ENCODE measurements at regions not wholly inside any gene's neighbourhood (a gene's known extent, or its start where the extent isn't known, plus 50 kb on each side); places are given as distances from the start of the nearest gene placed in this dataset.

DNA sequence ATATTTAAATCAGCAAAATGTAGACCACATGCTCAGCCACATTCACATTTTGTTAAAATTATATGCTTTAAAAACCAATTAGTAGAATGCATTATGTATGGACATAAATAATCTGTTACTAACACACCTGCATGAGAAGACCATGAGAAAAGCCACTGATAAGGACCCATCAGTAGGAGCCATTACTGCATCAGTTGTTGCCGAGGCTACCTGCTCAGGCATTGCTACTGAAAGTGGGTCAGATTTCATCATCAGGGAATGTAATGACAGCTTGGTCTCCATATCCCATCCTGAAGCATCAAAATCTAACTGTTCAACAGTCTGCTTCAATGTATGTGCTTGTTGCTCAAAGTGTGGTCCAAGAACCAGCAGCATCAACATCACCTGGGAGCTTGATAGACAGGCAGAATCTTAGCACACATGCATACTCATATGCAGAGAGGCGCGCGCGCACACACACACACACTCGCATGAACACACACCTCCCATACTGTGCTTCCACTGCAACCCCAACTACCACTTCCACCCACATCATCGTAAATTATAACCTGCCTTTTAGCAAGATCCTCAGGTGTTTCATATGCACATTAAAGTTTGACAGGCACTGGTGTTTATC is 72.4 kb upstream of the FOXB1 start:
- no peaks in the 10 kb centered on the region for H3K36me3 ChIP-seq
- no peak for DNase-seq
- peaks cover under 1% of the 10 kb centered on the region for H3K9me3 ChIP-seq (replicated peaks)
- H3K4me3 ChIP-seq = no peak overlapping the region
- TF ChIP-seq, protein P1, sequence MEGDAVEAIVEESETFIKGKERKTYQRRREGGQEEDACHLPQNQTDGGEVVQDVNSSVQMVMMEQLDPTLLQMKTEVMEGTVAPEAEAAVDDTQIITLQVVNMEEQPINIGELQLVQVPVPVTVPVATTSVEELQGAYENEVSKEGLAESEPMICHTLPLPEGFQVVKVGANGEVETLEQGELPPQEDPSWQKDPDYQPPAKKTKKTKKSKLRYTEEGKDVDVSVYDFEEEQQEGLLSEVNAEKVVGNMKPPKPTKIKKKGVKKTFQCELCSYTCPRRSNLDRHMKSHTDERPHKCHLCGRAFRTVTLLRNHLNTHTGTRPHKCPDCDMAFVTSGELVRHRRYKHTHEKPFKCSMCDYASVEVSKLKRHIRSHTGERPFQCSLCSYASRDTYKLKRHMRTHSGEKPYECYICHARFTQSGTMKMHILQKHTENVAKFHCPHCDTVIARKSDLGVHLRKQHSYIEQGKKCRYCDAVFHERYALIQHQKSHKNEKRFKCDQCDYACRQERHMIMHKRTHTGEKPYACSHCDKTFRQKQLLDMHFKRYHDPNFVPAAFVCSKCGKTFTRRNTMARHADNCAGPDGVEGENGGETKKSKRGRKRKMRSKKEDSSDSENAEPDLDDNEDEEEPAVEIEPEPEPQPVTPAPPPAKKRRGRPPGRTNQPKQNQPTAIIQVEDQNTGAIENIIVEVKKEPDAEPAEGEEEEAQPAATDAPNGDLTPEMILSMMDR (IDR thresholded peaks at IDR 0.05; ENCODE audit: borderline replicate concordance) = no peak
- H3K27ac ChIP-seq (replicated peaks) = no peak overlapping the region
- no peaks in the 10 kb centered on the region for H3K4me1 ChIP-seq
- peaks cover 88% of the 10 kb centered on the region for H3K27me3 ChIP-seq (ENCODE audit: low read depth)
- intact Hi-C loops (cut with micrococcal nuclease) = no loop called here

DNA sequence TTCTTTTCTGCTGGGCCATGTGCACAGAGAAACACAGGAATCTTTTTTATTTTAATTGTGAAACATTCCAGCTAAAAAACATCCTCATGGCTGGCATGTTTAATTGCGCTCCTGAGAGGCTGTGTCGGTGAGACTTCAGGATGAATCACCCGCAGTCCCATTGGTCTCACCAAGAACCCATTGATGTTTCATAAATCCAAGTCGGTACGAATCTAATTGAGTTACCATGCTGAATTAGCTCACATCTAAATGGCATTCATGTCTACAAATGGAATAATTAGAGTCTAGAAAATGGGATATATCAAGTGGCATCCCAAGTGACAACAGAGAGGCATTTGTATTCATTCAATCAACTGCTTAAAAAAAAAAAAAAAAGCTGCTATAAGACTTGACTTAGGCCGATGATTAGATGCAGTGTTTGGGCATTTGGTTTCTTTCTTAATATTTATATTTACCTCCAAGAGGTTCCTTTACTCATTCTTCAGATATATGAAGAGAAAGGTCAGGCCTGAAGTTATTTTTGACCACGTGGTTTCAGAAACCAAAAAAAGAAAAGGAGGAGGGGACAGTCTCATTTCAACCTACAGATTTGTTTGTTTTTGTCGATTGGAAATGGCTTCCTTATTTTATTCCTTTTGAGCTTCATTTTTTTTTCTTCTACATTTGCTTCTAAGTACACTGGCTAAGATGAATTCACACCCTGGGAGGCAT is 79.1 kb upstream of the FOXB1 start:
- no peak for DNase-seq
- Histone ChIP-seq H3K9me3 (replicated peaks) (peaks cover 6% of the 10 kb centered on the region), H3K27me3 (ENCODE audit: low read depth) (peaks cover 76% of the 10 kb centered on the region), H3K4me3 (no peak overlapping the region), H3K27ac (replicated peaks) (no peak overlapping the region), H3K36me3 (no peaks in the 10 kb centered on the region), H3K4me1 (no peaks in the 10 kb centered on the region)
- intact Hi-C loops (cut with micrococcal nuclease) = no loop called here
- TF ChIP-seq, protein P1 (IDR thresholded peaks at IDR 0.05; ENCODE audit: borderline replicate concordance) = no peak

DNA sequence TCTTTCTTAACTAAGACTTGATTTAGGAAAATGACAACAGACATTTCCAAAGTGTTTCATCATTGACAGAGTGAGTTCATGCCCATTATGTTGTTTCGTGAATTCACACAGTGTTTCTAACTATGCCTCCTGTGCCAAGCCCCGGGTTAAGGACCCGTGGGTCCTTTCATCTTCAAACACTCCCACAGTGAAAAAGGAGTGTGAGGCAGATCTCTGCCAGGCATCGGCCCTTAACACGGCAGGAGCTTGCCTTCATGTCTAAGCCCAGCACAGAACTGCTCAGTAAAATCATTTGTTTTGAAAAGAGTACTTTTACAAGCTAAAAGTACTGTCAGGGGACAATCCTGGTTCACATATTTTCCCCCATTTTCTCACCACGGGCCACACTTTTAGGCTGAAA is 80.0 kb upstream of the FOXB1 start:
- H3K9me3 ChIP-seq (replicated peaks) = peaks cover 6% of the 10 kb centered on the region
- peaks cover 76% of the 10 kb centered on the region for H3K27me3 ChIP-seq (ENCODE audit: low read depth)
- no peak overlapping the region for H3K27ac ChIP-seq (replicated peaks)
- intact Hi-C loops (cut with micrococcal nuclease) = no loop called here
- TF ChIP-seq, protein P1 (IDR thresholded peaks at IDR 0.05; ENCODE audit: borderline replicate concordance) = no peak
- H3K4me1 ChIP-seq = no peaks in the 10 kb centered on the region
- no peak for DNase-seq
- H3K4me3 ChIP-seq = no peak overlapping the region
- no peaks in the 10 kb centered on the region for H3K36me3 ChIP-seq

DNA sequence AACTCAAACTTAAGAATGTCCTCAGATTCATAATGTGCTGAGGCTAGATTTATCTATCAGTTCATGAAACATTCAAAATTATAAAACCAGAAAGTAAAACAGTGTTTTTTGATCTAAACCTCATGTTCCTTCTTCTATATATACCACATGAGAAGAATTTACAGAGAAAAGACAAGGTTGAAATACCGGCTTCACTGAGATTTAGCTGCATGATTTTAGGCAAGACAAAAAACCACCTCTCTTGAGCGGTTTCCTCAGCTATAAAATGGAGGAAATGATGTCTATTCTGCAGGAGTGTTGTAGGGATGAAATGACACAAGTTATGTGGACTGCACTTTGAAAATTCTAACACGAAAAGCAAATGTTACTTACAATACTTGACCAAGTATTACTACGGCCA is 80.6 kb upstream of the FOXB1 start:
- Histone ChIP-seq H3K4me3 (no peak overlapping the region), H3K36me3 (no peaks in the 10 kb centered on the region), H3K27me3 (ENCODE audit: low read depth) (peaks cover 73% of the 10 kb centered on the region), H3K4me1 (no peaks in the 10 kb centered on the region), H3K9me3 (replicated peaks) (peaks cover 6% of the 10 kb centered on the region), H3K27ac (replicated peaks) (no peak overlapping the region)
- DNase-seq = no peak
- intact Hi-C loops (cut with micrococcal nuclease) = no loop called here
- TF ChIP-seq, protein P1 (IDR thresholded peaks at IDR 0.05; ENCODE audit: borderline replicate concordance) = no peak

DNA sequence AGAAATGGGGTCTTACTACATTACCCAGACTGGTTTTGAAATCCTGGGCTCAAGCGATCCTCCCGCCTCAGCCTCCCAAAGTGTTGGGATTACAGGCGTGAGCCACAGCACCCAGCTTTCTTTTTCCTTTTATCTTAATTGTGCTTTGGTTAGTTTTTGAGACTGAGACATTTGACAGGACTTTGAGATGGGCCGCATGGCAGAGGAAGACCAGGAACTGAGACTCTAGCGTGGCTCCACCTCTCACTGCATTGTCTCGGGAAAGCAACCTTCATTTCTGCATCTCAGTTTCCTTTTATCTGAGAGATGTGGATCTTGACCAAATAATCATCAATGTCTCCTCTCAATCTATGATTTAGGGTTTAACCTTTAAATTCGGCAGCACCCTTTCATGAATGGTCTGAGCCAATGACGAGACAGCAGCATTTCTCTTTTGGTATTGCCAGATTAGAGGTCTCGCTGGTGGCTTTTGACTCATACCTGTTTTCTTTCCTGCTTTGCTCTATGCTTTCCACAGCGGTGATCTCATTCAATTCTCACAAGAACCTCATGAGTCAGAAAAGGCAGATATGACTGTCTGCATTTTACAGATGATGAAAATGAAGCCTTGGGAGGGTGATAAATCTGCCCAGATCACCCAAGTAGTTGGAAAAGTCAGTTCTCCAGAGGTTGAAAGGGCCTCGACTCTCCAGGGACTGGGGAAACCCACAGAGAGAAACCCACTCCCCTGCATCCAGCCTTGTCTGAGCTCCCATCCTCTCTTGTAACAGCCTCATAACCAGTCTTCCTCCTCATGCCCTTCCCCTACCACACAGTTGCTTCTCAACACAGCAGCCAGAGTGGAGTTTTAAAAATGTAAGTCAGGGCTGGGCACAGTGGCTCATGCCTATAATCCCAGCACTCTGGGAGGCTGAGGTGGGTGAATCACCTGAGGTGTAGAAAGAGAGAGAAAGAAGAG is 84.8 kb upstream of the FOXB1 start:
- no peaks in the 10 kb centered on the region for H3K4me1 ChIP-seq
- H3K27ac ChIP-seq (replicated peaks) = no peak overlapping the region
- no peak for DNase-seq
- peaks cover 68% of the 10 kb centered on the region for H3K27me3 ChIP-seq (ENCODE audit: low read depth)
- H3K9me3 ChIP-seq (replicated peaks) = no peaks in the 10 kb centered on the region
- TF ChIP-seq, protein P1 (IDR thresholded peaks at IDR 0.05; ENCODE audit: borderline replicate concordance) = no peak
- H3K4me3 ChIP-seq = no peak overlapping the region
- intact Hi-C loops (cut with micrococcal nuclease) = no loop called here
- H3K36me3 ChIP-seq = no peaks in the 10 kb centered on the region

Data from left ventricle myocardium inferior (tissue), 1 donor.